Amygdala (tissue), 56 donors: ENCODE measurements at regions not wholly inside any gene's neighbourhood (a gene's known extent, or its start where the extent isn't known, plus 50 kb on each side); places are given as distances from the start of the nearest gene placed in this dataset.

Experiments used
- DNase-seq, 56 donors: peaks; one replicate each; lab custom pipeline; 2025; lab: John Stamatoyannopoulos, UW

GRCh38 chr16:50469744-50470321 lies 78.4 kb upstream of the NKD1 start:
- DNase-seq: peak in 30 of 56 donors; percentile 3 to 81 (median 41)

- DNase-seq: no peak
Measured at GRCh38 chr16:50469121-50469743, 79.0 kb upstream of the NKD1 start.

GRCh38 chr16:50468749-50469078 lies 79.5 kb upstream of the NKD1 start:
- no peak for DNase-seq

- DNase-seq: peak in 22 of 56 donors; percentile 12 to 85 (median 28)
Measured at GRCh38 chr16:50467943-50468748, 80.0 kb upstream of the NKD1 start.

- DNase-seq: no peak
Measured at GRCh38 chr16:50467559-50467942, 80.6 kb upstream of the NKD1 start.

GRCh38 chr16:50466170-50466569 lies 82.0 kb upstream of the NKD1 start:
- no peak for DNase-seq

- DNase-seq: no peak
Measured at GRCh38 chr16:50464325-50465290, 83.6 kb upstream of the NKD1 start.

- DNase-seq: no peak
Measured at GRCh38 chr16:50463581-50464324, 84.4 kb upstream of the NKD1 start.

- no peak for DNase-seq
Measured at GRCh38 chr16:50462793-50463507, 85.2 kb upstream of the NKD1 start.

- no peak for DNase-seq
Measured at GRCh38 chr16:50461400-50461760, 86.8 kb upstream of the NKD1 start.

- DNase-seq: no peak
Measured at GRCh38 chr16:50460538-50461399, 87.4 kb upstream of the NKD1 start.

DNA sequence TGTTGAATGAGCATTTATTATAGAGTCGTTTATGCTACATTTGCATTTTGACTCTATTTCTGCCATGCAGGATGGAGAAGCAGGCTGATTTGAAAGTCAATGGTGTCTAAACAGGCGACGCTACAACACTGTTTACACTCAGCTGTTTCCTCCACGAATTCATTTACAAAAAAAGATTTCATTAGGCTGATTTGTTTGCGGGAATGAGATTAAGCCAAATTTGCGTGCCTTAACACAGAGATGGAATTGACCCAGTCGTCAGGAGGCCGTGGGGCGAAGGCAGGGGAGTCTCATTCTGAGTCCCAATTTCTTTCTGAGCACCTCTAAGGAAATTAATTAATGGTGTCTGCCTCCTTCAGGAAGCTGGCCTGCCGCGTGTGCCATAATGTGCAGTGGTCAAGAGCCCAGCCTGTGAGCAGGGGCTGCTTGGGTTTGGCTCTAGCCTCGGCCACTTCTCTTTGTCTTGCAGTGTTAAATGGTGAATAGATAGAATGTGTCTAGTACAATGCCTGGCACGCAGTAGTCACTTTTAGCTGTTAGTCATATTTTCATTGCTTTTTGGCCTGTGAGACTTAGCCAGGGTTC lies 88.6 kb upstream of the NKD1 start:
- no peak for DNase-seq

GRCh38 chr16:50458667-50459495 lies 89.3 kb upstream of the NKD1 start:
- no peak for DNase-seq

DNA sequence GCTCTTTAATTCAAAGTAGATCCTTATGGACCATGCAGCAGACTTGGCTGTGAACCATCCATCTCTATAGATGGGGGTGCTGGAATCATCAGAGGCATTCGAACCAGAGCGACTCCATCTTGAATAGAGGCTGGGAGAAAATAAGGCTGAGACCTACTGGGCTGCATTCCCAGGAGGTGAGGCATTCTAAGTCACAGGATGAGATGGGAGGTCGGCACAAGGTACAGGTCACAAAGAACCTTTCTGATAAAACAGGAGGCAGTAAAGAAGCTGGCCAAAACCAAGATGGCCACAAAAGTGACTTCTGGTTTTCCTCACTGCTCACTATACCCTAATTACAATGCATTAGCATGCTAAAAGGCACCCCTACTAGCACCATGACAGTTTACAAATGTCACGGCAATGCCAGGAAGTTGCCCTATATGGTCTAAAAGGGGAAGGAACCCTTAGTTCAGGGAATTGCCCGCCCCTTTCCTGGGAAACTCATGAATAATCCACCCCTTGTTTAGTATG lies 89.2 kb upstream of the BRD7 start:
- DNase-seq: no peak

- no peak for DNase-seq
Measured at GRCh38 chr16:50457423-50457822, 88.6 kb upstream of the BRD7 start.

DNA sequence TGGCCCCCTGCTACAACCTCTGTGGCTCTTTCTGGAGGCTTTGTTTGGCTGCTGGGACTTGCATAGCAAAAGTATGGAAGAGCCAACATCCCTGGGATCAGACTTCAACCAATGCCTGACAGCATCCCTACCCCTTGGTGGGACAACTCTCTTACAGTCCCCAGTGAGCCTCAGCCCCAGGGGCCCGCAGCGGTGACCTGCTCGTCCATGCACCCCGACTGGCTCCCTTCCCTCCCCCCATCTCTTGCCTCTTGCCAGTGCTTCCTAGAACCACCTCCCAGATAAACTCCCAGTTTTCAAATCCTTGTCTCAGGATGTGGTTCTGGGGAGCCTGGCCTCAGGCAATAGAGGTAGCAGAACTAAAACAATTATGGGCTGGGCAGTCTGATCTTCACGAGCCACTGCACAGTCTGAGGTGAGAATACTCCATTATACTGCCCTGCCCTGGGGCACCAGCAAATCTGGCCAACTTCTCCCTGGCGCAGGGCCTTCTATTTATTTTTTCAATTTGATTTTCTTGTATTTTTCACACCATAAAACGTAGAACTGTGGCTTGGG lies 86.6 kb upstream of the BRD7 start:
- DNase-seq: no peak

GRCh38 chr16:50453446-50453845 lies 84.7 kb upstream of the BRD7 start:
- no peak for DNase-seq
